ENCODE measurements at regions not wholly inside any gene's neighbourhood (a gene's known extent, or its start where the extent isn't known, plus 50 kb on each side); places are given as distances from the start of the nearest gene placed in this dataset.
"Not testable (repeated sequence)": the region's sequence is repeated elsewhere in the genome, so short reads cannot be mapped to it uniquely, and the experiment has no call there.

- DNase-seq = no peak
These were observed 237.6 kb upstream of the PRKD1 start for GRCh38 chr14:30165255-30165654.

- DNase-seq = no peak
These were observed 250.1 kb upstream of the PRKD1 start for GRCh38 chr14:30177781-30178180.

GRCh38 chr14:30179381-30180130, 251.9 kb upstream of the PRKD1 start:
- DNase-seq = no peak

- no peak for DNase-seq
These were observed 252.6 kb upstream of the PRKD1 start for GRCh38 chr14:30180219-30180618.

GRCh38 chr14:30185832-30186231, 258.2 kb upstream of the PRKD1 start:
- no peak for DNase-seq

- DNase-seq = no peak
These were observed 264.1 kb upstream of the PRKD1 start for GRCh38 chr14:30191639-30192279.

- no peak for DNase-seq
These were observed 265.5 kb upstream of the PRKD1 start for GRCh38 chr14:30193101-30193500.

GRCh38 chr14:30193845-30194501, 266.3 kb upstream of the PRKD1 start:
- DNase-seq = no peak

- DNase-seq = no peak
These were observed 267.1 kb upstream of the PRKD1 start for GRCh38 chr14:30194741-30195148.

- DNase-seq = no peak
These were observed 268.3 kb upstream of the PRKD1 start for GRCh38 chr14:30195941-30196340.

GRCh38 chr14:30196861-30197260, 269.2 kb upstream of the PRKD1 start:
- no peak for DNase-seq

GRCh38 chr14:30198720-30199119, 271.1 kb upstream of the PRKD1 start:
- not testable (repeated sequence) for DNase-seq

- no peak for DNase-seq
These were observed 276.9 kb upstream of the PRKD1 start for GRCh38 chr14:30204431-30204980.

- no peak for DNase-seq
These were observed 281.5 kb upstream of the PRKD1 start for GRCh38 chr14:30209136-30209535.

- DNase-seq = no peak
These were observed 283.0 kb upstream of the PRKD1 start for GRCh38 chr14:30210630-30211029.

GRCh38 chr14:30211326-30211725, 283.7 kb upstream of the PRKD1 start:
- DNase-seq = no peak

GRCh38 chr14:30214014-30214413, 286.4 kb upstream of the PRKD1 start:
- no peak for DNase-seq

GRCh38 chr14:30214461-30215090, 286.9 kb upstream of the PRKD1 start:
- DNase-seq = peak; percentile 58 to 70

- no peak for DNase-seq
These were observed 291.3 kb upstream of the PRKD1 start for GRCh38 chr14:30218907-30219306.

- no peak for DNase-seq
These were observed 293.9 kb upstream of the PRKD1 start for GRCh38 chr14:30221546-30221945.

- peak; percentile 66 to 87 for DNase-seq
These were observed 295.7 kb upstream of the PRKD1 start for GRCh38 chr14:30223385-30223785.

- no peak for DNase-seq
These were observed 296.3 kb upstream of the PRKD1 start for GRCh38 chr14:30223966-30224365.

GRCh38 chr14:30225176-30225575, 297.5 kb upstream of the PRKD1 start:
- DNase-seq = no peak

All from SHP77 (cell line).